GM18505 (cell line): ENCODE measurements at regions not wholly inside any gene's neighbourhood (a gene's known extent, or its start where the extent isn't known, plus 50 kb on each side); places are given as distances from the start of the nearest gene placed in this dataset.

ENCODE experiments used
- ATAC-seq: cut with Tn5 transposase; IDR thresholded peaks from one replicate; pipeline ENCODE4 v1.9.1; 2021; ENCODE audit not compliant: unreplicated experiment
- POLR2A ChIP-seq: IDR thresholded peaks from 4 replicates; pipeline ENCODE4 v1.6.1; 2011; ENCODE audit warnings: borderline replicate concordance; ENCODE audit not compliant: insufficient read depth, insufficient read length; ENCODE audit errors: extremely low read depth

GRCh38 chr2:103847276-103847675, 1006.6 kb upstream of the POU3F3 start:
- no peak for TF ChIP-seq POLR2A
- no peak for ATAC-seq

GRCh38 chr2:103859238-103859637, 994.7 kb upstream of the POU3F3 start:
- no peak for TF ChIP-seq POLR2A
- ATAC-seq: no peak

- TF ChIP-seq POLR2A: no peak
- no peak for ATAC-seq
Observed at GRCh38 chr2:103860016-103860415, 993.9 kb upstream of the POU3F3 start.

- no peak for TF ChIP-seq POLR2A
- ATAC-seq: no peak
Observed at GRCh38 chr2:103868396-103868795, 985.5 kb upstream of the POU3F3 start.

GRCh38 chr2:103873716-103874351, 980.1 kb upstream of the POU3F3 start:
- no peak for ATAC-seq

GRCh38 chr2:103875131-103875530, 978.8 kb upstream of the POU3F3 start:
- ATAC-seq: no peak
- TF ChIP-seq POLR2A: no peak

More at GRCh38 chr2:103873716-103874351, 980.1 kb upstream of the POU3F3 start:
- TF ChIP-seq POLR2A: no peak

GRCh38 chr2:103875531-103875930, 978.4 kb upstream of the POU3F3 start:
- TF ChIP-seq POLR2A: no peak
- no peak for ATAC-seq

GRCh38 chr2:103876611-103877010, 977.3 kb upstream of the POU3F3 start:
- no peak for TF ChIP-seq POLR2A
- no peak for ATAC-seq

- TF ChIP-seq POLR2A: no peak
- no peak for ATAC-seq
Observed at GRCh38 chr2:103879101-103879500, 974.8 kb upstream of the POU3F3 start.

GRCh38 chr2:103880081-103880834, 973.7 kb upstream of the POU3F3 start:
- no peak for ATAC-seq
- no peak for TF ChIP-seq POLR2A

- ATAC-seq: no peak
- no peak for TF ChIP-seq POLR2A
Observed at GRCh38 chr2:103887625-103888024, 966.3 kb upstream of the POU3F3 start.

GRCh38 chr2:103896182-103896581, 957.7 kb upstream of the POU3F3 start:
- ATAC-seq: no peak
- no peak for TF ChIP-seq POLR2A

- no peak for TF ChIP-seq POLR2A
- ATAC-seq: no peak
Observed at GRCh38 chr2:103898561-103898960, 955.4 kb upstream of the POU3F3 start.

GRCh38 chr2:103902347-103902746, 951.6 kb upstream of the POU3F3 start:
- no peak for ATAC-seq
- no peak for TF ChIP-seq POLR2A
